GM12874 (cell line): ENCODE measurements at regions not wholly inside any gene's neighbourhood (a gene's known extent, or its start where the extent isn't known, plus 50 kb on each side); places are given as distances from the start of the nearest gene placed in this dataset.

Source experiments
- CTCF ChIP-seq: IDR thresholded peaks from 2 replicates; pipeline ENCODE4 v1.5.1; 2011; ENCODE audit warnings: low read depth, mild to moderate bottlenecking, control low read depth, low read length, moderate library complexity; ENCODE audit not compliant: insufficient read depth

GRCh38 chr1:101300916-101301315 lies 64.1 kb downstream of the S1PR1 start:
- no peak for TF ChIP-seq CTCF

DNA sequence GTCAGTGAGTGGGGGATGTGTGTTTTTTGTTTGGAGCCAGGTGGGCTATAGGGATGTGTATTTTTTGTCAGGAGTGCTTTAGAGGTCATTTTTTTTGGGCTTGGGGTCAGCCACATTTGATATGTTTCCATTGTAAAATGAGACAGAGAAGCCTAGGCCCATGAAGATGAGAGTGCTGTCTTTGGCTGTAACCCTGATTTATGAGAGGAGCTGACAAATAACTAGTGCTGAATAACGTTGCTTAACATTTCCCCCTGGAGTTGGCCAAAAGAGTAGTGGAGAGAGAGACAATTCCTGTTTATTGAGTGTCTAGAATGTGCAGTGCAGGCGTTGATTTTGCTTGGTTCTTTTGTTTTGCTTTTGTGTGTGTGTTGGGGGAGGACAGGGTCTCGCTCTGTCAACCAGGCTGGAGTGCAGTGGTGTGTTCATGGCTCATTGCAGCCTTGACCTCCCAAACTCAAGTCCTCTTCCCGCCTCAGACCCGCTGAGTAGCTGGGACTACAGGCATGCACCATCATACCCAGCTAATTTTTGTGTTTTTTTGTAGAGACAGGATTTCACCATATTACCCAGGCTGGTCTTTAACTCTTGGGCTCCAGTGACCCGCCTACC lies 64.7 kb downstream of the S1PR1 start:
- no peak for TF ChIP-seq CTCF

DNA sequence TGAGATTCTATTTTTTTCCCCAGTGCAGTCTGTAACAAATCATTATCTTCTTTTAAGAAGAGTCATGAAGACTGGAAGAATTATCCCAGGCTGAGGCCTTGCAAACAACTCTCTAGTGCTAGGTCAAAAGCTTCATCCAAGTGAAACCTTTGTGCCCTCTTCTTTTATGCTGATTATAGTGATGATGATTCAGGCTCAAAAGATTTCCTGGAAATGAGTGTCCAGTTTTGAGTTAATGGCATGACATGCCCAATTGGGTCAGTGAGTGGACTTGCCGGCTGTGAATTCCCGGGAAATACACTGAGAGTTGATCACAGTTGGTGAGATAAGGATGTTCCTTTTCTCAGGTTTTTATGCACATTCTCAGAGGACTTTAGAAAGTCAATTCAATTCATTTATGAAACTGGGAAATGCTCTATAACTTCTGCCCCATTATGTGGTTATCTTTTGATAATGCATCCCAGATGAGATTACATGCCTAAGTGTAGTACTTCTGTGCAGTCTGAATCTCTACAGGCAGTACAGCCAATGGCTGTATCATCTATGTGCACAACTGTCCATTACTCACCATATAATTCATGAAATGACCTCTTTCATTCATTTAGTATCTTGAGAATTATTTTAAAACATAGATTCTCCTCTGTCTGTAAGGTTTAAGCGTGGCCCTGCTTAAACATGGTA lies 66.2 kb downstream of the S1PR1 start:
- TF ChIP-seq CTCF, result no peak

- TF ChIP-seq CTCF, result no peak
Measured at GRCh38 chr1:101307985-101308689, 71.3 kb downstream of the S1PR1 start.

DNA sequence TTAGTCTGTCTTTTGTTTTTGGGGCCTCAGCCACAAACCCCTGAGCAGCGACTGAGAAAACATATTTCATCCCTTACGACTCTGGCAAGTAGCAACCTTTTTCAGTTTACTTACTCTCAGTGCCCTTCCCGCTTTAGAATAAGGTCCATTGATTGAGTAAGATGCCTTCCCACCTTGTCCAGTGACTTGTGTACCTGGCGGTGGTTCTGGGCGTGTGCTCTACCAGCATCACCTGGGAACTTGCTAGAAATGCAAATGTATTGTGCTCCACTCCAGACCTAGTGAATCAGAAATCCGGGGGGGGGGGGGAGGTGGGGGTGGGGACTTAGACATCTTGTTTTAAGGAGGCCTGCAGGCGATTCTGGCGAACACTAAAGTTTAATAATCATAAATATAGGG lies 72.1 kb downstream of the S1PR1 start:
- no peak for TF ChIP-seq CTCF

DNA sequence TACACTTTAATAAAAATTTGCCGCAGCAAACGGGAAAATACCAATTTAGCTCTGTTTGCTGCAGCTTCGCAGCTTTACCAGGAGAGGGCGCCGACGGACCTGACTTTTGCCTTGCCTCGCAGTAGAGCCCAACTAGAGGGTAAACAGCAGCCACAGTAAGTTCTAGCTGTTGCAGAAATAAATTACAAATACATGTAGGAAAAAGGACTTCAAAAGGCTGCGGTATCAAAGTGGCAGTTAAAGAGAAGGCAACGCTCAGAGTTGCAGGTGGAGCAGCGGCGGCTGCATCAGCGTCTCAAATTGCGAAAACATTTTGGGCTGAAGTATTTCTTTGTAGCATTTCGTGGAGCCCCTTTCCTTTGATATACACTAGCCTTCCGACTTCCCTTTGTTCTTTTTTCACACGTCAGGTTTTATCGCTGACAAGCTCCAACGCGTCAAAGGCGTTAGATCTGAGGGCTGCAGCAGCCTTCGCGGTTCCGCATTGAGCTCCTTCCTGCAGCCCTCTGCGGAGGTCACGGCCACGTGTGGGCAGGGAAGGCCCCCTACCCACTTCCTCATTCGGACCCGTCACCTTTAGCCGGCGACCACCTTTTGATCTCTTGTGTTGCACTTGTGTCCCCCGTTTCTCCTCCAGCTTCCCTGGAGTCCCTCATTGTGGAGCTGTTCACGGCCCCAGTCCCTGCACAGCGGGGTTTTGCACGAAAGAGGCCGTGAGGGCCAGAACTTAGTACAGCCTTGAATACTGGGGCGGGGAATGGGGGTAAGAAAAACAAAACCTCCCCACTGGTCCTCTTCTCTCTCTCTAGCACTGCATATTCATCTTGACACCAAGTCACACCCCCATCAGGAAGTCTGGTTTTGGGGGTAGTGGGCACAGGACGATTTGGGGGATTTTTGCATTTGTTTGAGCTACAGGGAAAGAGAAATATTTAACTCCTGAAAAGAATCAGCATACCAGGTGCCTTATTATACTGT lies 72.8 kb downstream of the S1PR1 start:
- TF ChIP-seq CTCF, result peak; percentile 80
